GM18519 (cell line): ENCODE measurements at regions not wholly inside any gene's neighbourhood (a gene's known extent, or its start where the extent isn't known, plus 50 kb on each side); places are given as distances from the start of the nearest gene placed in this dataset.

Source experiments
- ATAC-seq: cut with Tn5 transposase; IDR thresholded peaks from one replicate; pipeline ENCODE4 v1.9.1; 2021; ENCODE audit warnings: mild to moderate bottlenecking, moderate library complexity; ENCODE audit not compliant: unreplicated experiment, low FRiP score

DNA sequence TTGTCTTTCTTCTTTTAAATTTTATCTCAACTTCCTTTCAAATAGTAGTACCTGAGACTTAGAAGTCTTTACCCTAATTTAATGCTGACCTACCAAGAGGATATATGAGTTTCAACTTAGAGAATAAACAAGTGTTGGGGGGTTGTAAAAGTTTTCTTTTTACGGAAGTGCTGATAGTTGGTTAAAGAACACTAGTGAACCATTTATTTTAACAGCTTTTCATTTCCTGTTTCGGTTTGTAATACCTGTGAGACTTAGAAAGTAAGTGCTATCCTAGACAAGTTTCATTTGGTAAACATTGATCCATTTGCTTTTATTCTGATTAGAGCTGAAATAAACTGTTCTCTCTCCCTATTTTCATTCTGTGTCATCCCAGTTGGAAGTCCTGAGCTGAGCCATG is 683.1 kb upstream of the SORCS1 start:
- peak; percentile 89 for ATAC-seq

DNA sequence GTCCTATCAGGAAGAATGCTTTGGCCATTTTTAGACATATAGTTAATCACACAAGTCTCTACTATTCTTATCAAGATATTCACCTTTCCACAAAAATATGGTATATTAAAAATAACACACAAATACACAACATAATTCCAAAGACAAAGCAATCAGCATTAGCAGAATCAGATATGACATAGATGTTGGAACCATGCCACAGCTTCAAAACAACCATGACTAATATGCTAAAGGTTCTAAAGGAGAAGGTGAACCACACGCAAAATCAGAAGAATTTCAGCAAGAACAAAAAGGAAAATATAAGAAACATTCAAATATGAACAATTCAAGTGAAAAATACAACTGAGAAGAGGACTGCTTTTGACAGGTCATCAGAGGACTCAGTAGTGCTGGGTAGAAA is 670.2 kb upstream of the SORCS1 start:
- no peak for ATAC-seq

DNA sequence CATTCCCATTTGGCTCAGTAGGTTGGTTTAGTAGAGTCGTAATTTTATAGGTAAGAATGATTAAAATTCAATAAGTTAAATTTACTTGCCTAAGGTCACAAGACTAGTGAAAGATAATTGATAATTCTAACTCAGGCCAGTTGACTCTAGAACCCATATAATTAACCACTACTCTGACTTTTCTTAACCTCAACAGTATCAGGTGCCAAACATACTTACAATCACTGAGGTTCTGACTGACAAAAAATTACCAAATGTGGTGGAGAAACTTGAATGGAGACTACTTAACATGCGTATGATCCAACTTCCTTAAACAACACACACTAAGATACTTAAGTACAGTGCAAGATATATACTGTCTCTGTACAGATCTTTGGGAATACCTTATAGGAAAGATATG is 667.3 kb upstream of the SORCS1 start:
- ATAC-seq = no peak

DNA sequence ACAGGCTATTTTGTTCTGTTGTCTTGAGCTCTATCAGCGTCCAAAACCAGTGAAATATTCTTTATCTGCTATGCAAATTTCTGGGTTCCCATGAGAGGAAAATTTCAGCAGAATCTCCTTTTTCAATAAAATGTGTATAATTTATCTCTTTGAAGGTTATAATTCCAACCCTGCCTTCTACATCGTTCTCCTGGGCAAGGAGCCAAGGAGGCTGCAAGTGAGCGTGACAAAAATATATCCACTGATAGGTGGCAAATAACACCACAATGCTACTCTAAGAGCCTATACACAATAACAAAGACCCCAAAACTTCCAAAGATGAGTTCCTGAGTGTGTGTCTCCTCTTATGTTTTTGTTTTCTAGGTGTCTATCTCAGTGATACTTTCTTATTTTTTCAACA is 664.7 kb upstream of the SORCS1 start:
- ATAC-seq = no peak

DNA sequence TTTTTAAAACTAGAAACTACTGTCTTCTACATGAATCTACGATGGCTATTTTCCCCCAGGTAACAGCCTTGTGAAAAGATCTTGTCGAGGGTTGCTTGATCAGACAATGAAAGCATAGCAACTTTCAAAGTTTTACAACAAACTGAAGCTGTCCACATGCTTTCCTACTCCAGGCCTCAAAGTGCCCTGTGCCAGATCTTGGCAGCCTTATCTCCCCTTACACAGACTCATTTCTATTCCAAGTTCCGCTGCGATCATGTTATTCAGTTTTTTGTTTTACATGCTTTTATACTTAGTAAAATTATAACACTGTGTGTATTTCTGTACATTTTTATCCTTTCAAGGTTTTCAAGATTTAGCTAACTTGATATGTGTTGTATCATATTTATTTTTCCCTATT is 661.7 kb upstream of the SORCS1 start:
- no peak for ATAC-seq

DNA sequence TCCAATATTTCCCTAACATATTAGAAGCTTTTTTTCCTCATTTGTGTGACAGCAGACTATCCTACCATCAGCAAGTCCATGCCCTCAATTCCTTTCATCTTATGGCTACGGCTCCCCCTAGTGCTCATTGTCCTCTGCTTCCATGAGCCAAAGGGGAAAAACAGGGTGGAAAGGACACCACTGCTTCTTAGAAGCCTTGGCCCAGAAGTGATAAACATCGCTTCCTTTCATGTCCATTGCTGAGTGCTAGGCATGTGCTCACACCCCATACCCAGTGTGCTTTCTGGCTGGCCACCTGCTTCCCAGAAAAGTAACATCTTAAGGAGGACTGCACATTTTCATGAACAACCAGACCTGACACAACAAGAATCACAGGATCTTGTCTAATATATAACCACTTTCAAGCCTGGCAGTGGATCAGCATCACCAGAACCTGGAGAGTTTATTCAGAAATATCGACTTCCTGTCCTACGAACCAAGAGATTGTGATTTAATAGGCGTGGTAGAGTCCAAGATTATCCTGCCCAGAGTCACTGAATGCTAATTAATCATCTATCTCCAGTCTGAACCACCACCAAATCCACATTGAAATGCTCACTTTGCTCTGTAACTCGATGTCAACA is 650.5 kb upstream of the SORCS1 start:
- ATAC-seq = no peak

DNA sequence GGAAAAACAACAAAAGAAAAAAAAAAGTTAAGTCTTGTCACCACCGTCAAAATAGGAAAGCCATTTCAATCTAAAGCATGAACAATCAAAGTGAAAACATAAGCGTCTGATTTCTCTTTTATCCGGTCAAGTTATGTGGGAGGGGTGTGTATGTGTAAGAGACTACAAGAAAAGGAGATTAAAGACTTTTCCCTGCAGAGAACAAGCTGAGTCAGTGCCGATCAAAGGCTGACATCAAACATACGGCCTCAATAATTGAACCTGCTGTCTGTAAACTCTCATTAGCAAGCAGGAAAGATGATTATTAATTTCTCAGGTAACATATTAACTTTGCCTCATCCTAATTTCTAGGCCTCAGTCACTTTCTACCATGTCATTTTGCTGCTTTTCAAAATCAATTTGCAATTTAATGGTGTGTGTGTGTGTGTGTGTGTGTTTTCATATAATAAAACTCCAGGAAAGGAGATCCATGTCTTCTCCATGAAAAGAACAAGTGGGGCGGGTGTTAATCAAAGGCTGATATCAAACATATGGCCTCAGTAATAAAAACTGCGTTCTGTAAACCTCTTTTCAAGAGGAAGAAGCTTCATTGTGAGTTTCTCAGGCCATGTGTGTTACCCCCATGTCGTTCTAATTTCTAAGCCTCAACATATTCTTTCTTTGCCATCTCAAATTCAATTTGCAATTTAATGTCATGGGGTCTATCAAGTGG is 649.1 kb upstream of the SORCS1 start:
- no peak for ATAC-seq

DNA sequence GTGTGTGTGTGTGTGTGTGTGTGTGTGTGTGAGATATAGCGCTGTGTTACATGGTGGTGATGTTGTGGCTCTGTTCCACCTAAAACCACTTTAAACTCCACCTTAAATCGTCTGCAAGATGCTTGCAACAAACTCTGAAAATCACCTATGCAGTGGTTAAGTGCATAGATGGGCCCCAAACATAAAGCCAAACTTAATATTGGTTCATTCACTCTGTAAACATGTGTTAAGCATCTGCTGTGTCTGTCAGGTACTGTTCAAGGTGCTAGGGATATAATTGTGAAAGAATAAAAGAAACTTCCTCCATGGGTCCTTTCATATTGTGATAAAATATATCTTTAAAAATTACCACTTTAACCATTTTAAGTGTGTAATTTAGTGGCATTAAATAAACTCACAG is 645.4 kb upstream of the SORCS1 start:
- ATAC-seq = no peak

DNA sequence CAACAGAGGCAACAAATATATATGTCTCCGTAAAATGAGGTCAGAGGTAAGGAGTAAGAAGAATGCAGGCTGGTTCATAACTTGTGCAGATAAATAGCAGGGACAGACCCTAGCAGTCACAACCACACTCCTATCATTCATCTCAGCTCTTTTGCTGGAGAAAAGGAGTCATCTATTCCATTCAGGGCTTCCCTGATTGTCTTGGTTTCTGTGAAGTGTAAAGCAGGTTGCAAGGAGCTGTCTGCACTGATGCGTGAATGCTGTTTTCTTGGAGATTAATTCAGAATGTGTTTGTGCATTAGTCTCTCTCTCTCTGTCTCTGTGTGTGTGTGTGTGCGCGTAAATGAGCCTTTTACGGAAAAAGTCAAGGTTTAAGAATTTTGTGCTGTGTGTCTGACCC is 643.3 kb upstream of the SORCS1 start:
- no peak for ATAC-seq

DNA sequence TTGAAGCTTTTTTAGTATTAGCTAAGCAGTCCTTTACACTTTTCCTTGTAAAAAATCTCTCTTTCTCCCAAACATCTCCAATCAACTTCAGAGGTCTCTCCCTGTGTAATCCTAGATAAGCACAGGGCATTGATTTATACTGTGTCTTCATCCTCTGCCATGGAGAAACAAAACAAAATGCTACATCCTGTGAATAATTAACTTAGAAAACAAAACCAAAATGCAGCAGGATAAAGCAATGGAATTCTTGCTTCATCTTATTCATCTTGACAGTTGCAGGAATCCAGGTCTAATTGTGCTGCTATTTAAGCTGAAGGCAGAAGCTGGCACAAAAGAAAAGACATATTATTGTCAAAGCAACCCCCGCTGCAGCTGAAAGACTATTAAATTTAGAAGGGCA is 641.5 kb upstream of the SORCS1 start:
- ATAC-seq = no peak

DNA sequence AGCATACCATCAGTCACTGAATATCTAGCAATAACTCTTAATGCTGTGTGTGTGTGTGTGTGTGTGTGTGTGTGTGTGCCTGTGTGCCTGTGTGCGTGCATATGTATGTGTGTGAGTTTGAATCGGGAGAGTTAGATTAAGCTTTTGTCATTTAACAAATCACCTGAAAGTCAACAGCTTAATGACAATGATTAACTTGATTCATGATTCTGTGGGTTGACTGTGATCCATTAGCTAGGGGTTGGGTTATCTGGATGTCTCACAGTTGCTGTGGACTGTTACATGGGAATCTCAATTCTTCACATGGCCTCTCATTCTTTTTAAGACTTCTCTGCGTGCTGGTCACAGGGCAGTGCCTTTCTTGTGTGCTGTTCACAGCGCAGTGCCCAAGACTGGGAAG is 639.0 kb upstream of the SORCS1 start:
- ATAC-seq = no peak

DNA sequence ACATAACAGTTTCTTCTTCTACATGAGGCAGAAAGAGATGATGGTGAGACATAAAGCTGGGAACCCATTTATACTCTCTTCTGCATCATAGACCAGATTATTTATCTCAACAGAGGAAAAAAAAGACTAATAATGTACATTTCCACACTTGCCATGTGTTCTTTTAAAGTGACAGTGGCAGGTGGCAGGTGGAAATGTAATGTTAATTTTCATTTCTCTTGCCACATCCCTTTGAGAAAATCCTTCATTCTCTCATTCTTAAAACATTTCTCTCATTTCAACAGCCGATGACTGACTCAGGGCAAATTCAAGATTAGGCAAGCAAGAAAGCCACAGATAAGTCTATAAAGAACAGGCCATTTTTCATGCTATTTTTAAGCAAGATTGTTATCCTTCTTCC is 635.6 kb upstream of the SORCS1 start:
- no peak for ATAC-seq

DNA sequence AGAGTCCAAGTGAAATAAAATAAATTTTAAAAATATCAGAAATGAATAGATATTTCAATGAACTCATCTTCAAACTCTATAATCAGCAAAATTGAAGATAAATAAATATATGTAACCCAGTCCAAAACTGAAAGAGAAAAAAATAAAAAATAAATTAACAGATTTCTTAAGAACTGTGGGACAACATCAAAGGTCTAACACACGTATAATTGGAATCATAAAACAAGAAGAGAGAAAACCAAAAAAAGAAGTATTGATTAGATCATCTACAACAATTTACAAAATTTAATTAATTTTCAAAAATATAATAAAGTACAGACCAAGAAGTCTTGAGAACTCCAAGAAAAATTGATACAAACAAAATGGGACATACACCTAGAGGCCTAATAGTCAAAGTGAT is 625.8 kb upstream of the SORCS1 start:
- no peak for ATAC-seq

DNA sequence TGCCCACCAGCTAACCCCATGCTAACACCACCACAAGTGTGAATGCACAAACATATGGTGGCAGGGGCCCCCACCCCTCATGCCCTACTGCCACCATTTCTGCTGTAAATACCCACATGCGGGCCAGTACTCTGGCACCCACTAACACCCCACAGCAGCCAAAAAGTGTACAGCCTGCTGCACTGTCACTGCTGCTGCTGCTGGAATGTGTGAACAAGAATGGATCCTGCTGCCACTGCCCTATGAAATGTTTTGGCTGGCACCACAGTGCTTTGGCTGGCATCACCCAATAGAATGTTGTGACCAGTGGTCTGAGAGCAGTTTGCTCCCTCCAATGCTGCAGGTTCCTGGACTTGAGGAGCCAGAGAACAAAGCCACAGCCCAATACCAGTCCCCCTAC is 606.6 kb upstream of the SORCS1 start:
- no peak for ATAC-seq

DNA sequence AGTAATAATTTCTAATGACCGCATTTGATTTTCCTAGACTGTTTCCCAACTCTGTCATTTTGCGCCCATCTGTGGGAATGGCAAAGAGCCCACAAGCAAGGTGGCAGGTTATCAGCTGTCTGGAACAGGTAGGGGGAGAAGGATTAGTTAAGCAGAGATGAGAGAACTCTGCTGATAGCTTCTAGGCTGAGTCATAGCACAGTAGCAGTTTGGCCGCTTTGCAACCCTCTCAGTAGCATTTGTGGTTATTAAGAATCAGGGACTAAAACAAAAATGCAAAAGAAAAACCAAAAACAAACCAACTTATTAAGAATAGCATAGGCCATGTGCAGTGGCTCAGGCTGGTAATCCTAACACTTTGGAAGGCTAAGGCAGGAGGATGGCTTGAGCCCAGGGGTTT is 602.7 kb upstream of the SORCS1 start:
- ATAC-seq = no peak

DNA sequence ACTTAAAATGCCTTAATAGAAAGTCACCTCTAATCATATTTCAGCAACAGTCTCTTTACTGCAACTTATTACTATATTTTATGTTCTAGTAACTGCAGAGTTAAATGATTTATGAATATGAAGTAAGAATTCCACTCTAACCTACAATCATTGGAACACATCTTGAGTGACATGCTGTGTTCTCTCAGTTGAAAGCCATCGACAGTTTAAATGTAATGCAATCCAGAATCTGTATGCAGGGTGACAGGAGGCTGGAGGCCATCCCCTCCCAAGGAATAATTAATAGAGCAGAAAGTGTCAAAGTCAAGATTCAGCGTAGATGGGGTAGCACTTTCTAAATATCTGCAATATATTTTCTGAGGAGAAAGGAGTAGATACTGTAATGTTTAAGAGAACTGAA is 590.3 kb upstream of the SORCS1 start:
- ATAC-seq = no peak

DNA sequence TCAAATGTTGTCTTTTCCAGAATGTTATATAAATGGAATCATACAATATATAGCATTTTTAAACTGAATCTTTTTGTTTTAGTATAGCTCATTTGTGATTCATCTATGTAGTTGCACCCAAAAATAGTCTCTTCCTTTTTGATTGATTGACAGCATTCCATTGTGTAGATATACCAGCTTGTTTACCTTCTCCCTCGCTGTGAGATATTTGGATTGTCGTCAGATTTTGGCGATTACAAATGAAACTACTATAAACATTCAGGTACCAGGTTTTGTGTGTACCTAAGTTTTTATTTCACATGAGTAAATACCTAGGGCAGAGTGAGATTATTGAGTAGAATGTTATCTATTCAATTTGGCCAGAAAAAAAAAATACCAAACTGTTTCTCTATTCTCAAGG is 584.7 kb upstream of the SORCS1 start:
- no peak for ATAC-seq

DNA sequence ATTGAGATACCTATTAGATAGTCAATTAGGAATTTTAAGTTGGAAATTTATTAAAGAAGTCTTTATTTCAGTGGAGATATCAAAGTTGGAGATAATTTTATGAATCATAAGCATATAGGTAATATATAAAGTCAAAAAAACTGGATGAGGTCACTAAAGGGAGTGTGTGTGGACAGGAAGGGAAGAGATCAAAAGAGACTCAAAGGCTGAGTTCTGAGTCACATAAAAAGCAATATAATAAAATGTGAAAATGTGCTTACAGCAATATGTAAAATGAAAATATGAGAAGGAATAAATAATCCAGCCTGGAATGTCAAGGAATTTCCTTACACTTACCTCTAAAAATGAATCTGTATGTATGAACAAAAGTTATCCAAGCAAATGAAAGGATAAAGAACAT is 583.3 kb upstream of the SORCS1 start:
- ATAC-seq = no peak

DNA sequence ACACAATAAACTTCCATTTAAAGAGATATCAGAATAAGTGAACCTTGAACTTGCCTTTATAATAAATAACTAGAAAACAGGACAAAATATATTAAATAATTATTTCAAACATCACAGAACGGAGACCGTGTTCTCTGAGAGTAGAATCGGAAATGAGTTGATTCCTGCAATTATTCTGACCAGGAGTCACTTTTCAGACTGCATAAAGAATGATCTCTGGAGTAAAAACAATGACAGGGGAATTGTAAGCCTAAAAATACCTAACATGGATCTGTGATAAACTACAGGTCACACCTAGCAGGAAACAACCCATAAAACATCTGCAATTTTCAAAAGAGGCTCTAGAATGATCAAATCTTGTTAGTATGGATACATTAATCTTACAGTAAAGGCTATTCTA is 577.5 kb upstream of the SORCS1 start:
- ATAC-seq = no peak

DNA sequence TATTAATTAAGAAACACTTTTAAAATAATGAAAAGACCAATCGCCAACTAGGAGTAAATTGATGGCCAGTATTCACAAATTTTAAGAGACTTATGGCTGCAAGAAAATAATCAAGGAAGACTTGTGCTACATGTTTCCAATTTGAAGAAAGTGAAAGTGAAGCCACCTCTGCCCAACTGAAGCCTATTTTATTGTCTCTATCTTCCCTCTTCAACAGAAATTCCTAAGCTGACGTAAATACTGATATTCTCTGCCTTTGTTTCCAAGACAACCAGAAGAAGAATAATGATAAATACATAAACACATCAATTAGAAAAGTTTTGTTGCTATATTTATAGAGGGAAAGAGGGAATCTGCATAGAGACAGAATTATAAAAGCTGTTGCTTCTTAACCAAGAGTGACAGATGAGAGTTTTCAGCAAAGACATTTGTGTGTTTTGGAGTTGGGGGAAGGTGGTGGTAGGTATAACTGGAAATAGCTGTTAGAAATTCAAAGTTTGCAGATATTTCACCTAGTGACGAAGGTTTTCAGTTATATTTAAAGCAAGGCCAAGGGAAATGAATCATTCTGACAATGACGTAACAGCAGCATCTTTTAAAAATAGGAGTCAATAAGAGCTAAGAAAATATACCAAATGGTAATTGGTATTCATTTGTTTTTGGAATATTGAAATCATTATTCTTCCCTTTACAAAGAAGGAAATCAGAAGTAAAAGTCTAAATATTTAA is 576.6 kb upstream of the SORCS1 start:
- ATAC-seq = no peak

DNA sequence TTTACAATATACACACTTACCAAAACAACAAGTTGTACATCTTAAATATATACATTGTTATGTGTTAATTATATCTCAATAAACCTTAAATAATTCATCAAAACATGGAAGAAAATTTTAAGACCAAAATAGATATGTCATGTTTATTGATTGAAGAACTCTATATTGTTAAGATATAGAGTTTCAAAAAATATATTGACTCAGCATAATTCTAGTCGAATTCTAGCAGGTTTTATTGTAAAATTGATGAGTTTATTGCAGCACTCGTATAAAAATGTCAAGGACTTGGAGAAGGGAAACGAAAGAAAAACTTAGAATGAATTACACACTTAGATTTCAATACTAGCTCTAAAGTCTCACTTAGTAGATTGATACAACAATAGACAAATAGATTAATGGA is 575.4 kb upstream of the SORCS1 start:
- no peak for ATAC-seq
